Right hindlimb (tissue), 1 donor: ENCODE measurements at regions not wholly inside any gene's neighbourhood (a gene's known extent, or its start where the extent isn't known, plus 50 kb on each side); places are given as distances from the start of the nearest gene placed in this dataset.
"Not testable (repeated sequence)": the region's sequence is repeated elsewhere in the genome, so short reads cannot be mapped to it uniquely, and the experiment has no call there.

Experiments
- DNase-seq: peaks from one replicate; pipeline ENCODE4 v3.0.0-alpha.2; 2018

DNA sequence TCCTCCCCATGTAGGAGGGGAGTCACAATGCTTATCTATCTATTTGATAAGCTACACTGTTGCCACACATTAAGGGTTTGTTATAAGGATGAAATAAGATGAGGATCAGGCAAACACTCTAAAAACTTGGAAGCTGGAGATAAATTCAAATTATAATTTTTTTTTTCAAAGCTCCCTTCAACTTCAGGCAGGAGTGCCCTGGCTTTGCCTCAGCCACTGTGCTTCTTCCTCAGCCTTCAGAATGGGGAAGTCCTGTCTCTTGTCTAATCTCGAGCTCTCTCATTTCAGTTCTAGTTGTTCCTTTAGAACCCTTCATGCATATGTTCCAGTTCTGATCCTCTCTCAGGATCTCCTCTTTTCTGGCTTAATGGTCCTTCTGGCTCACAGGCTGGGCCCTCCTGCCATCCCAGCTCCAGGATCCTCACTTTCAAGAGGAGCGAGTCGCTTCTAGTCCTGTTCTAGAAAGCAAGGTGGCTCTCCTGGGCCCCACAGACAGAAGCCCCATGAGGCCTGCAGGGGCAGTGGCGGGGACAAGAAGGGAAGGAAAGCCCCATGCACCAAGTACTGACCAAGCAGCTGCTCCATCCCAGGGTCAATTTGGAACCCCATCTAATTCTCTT, 164.3 kb downstream of the VEGFA start:
- DNase-seq: no peak

- DNase-seq: no peak
These were observed 163.3 kb downstream of the VEGFA start for GRCh38 chr6:43933148-43933885.

GRCh38 chr6:43932259-43933147, 162.5 kb downstream of the VEGFA start:
- no peak for DNase-seq

GRCh38 chr6:43931201-43931600, 161.2 kb downstream of the VEGFA start:
- no peak for DNase-seq

DNA sequence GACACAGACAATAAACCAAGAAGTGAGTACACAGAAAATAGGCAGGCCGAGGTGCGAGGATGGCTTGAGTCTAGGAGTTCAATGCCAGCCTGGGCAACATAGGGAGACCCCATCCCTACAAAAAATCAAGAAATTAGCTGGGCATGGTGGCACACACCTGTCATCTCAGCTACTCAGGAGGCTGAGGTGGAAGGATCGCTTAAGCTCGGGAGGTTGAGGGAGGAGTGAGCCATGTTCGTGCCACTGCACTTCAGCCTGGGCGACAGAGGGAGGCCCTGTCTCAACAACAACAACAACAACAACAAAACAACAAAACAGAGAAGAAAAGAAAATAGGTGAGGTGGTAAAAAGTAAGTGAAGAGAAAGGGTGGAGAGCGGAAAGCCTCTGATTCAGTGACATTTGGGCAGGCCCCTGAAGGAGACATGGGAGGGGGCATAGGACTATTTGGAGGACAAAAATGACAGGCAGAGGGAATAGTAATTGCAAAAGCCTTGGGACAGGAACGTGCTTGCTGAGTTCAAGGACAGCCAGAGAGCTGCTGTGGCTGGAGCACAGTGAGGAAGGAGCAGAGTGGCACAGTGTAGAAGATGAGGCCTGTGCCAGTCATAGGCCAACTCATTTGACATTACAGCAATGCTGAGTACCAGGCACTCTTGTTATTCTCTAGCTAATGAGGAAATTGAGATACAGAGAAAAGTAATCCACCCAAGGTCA, 160.6 kb downstream of the VEGFA start:
- DNase-seq: no peak

GRCh38 chr6:43929511-43929910, 159.5 kb downstream of the VEGFA start:
- DNase-seq: no peak

DNA sequence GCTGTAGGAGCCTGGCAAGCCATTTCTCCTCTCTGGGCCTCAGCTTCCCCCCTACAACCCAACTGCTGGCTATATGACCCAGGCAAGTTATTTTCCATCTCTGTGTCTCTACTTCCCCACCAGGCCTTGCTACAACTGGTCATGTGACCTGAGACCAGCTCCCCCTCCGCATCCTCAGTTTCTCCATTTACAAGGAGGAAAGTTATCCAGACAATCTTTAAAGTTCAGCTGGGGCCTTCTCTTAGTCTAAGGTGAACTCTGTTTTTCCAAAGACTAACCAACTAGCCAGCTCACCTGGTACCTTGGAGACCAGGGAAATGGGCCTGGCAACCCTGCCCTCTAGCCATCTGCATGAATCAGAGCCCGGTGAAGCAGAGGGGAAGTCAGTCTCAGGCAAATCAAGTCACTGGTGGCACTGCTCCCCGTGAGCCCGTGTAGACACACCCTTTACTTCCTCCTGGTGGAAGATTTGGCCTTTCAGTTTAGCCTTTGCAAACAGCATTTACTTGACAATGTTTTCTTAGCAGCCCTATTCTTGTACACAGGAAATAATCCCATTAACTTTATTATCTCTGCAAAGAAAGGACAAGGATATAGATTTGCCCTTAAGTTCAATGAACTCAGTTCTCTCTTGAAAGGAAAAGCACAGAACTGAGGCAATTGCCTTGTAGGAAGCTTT, 157.7 kb downstream of the VEGFA start:
- no peak for DNase-seq

- DNase-seq: no peak
These were observed 156.9 kb downstream of the VEGFA start for GRCh38 chr6:43926634-43927531.

DNA sequence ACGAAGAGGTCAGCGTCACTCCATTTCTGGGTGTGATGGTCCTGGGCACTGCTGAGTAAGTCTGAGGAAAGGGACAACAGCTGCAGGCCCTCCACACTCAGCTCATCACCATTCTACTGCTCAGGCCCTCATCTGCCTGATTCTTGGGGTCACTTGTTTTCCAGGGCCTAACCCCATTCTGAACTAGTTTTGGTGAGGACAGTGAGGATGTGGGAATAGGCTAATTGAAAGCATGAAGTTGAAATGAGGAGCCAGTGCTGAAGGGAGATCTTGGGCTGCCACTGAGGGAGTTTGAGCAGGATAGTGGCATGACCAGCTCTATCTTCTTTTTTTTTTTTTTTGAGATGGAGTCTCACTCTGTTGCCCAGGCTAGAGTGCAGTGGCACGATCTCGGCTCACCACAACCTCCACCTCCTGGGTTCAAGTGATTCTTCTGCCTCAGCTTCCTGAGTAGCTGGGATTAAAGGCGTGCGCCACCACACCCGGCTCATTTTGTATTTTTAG, 155.7 kb downstream of the VEGFA start:
- not testable (repeated sequence) for DNase-seq

DNA sequence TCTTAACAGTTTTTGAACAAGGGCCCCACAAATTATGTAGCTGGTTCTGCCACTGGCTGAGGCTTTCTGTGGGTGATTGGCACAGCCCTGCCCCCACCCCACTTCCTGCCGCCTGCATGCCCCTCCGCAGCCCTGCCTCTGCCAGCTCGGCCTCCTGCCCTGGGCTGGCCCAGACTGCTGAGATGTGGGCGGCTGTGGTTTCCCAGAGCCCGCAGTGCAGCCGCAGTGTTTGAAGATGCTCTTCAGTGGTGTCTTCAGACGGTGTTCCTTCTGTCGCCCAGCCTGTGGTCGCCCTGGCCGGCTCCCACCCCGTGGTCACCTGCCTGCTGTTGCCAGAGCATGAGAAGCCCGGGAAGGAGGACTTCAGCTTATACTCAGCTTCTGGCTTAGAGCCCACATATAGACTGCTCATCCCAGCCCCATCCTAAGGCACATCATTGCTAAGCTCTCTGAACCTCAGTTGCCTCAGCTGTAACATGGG, 154.3 kb downstream of the VEGFA start:
- peak; percentile 52 for DNase-seq

- DNase-seq: no peak
These were observed 153.6 kb downstream of the VEGFA start for GRCh38 chr6:43923376-43924221.

DNA sequence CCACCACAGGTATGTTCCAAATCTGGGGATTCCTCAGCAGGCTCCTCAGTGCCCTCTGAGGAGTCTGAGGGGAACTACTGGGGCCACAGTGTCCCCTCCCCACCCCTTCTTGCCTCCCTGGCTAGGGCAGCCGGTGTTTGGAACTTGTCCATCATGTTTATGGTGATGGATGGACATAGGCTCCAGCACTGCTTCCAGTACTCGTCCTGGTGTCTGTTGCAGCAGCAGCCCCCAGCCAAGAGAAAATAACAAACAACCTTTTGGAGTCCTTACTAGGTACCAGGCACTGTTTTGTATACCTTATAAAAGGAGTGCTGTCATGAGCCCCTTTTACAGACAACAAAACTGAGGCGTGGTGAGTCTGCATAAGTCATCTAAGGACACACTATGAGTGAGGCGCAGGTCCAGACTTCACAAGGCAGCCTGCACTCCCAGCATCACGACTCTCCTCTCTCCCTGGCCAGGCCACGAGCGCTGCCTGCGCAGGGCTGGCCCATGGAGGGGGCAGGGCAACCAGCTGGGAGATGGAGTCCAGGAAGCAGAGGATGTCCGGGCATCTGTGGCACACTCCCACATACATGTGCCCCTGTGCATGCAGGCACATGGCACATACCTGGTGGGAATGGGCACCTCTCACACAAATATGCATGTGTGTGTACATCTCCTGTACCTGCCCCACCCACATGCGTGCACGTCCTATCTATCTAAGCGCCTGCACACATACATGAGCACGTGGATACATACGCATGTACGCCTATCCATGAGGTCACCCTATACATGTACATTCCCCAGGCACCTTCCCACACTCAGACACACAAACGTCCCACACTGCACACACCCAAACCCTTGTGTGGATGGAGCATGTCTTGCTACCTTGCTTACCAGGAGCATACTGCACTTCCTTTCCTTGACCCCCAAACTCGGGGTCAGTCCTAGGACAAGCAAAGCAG, 152.7 kb downstream of the VEGFA start:
- no peak for DNase-seq

- DNase-seq: no peak
These were observed 151.8 kb downstream of the VEGFA start for GRCh38 chr6:43921548-43922425.

DNA sequence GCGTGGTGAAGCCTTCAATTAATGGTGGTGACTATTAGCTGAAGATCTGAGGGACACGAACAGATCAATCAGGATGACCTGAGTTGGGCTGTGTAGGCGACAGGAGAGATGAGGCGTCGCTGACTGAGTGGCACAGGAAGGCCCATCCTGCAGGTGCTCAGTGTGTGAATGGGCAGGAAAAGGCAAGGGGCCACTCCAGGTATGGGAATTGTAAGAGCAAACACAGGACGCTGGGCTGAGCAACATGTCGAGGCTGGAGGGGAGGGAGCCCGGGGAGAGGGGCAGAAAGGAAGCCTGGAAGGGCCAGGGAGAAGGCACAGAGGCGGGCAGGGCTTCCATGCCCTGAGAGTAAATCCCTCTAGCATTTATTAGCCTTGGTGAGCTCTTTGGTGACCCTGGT, 151.0 kb downstream of the VEGFA start:
- no peak for DNase-seq

DNA sequence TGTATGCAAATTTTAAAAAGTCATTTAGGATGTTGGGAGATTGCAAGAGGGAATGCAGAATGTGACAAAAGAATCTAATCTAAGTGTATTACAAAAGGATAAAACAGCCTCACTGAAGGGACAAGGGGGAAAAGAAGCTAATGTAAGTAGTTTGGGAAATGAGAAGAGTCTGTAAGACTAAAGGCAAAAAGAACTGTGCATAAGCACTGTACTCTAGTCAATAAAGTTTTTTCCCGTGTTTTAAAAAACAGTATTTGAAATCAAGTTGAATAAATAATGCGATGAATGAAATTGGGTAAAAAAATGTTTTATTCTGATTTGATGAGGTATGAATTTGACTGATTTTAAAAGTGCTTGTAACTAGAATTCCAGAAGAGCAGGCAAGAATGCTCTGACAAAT, 149.8 kb downstream of the VEGFA start:
- DNase-seq: no peak

GRCh38 chr6:43917878-43918382, 147.9 kb downstream of the VEGFA start:
- DNase-seq: no peak
